ENCODE measurements at regions not wholly inside any gene's neighbourhood (a gene's known extent, or its start where the extent isn't known, plus 50 kb on each side); places are given as distances from the start of the nearest gene placed in this dataset.
"Not testable (repeated sequence)": the region's sequence is repeated elsewhere in the genome, so short reads cannot be mapped to it uniquely, and the experiment has no call there.

DNA sequence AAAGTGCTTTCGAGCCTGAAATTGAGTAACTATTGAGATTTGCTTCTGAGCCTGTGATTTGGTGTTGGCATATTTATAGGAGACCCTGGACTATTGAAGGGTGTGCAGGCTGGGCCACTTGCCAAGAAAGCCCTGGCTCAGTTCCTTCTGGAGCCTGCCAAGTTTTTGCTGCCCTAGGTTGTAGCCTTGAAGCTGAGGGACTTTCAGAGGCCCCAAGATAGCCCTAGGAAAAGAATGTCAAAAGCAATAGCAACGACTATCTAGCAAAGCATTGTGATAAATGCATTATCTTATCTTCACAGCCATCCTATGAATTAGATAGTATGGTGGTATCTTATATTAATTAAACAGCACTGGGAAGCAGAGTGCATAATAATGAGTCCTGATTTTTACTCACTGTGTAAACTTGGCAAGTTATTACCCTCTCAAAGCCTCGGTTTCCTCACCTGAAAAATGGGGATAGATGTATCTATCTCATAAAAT is 473.7 kb upstream of the PODXL start:
- no peak for DNase-seq (ENCODE audit: low spot score)

DNA sequence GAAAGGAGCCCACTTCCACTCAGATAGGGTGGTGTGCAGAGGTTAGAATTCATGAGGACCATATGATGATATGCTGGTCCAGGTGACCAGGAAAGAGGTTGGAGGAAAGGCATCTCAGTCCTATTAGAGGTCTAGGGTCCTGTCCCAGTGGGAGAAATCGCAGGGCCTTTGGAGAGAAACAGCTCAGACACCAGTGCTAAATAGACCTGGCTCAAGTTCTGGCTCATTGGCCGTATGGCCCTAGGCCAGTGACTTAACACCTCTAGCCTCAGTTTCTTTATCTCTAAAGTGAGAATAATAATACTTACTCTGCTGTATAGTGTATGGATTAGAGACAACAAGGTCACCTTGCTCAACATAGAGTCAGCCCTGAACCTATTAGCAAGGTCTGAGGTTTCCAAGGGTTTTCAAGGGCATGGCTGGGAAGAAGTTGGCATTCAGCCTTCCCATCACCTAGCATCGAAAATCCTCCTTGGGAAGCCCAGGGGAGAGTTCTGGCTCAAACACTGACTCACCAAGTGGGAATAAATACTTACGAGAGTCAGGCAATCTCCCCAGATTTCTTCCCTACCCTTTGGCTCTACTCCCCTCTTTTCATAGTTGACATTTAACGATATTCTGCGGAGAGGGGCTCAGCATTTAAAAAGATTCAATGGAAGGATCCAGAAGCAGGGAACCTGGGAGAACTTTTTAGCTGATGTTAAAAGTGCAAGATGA is 473.1 kb upstream of the PODXL start:
- DNase-seq (ENCODE audit: low spot score), result no peak

DNA sequence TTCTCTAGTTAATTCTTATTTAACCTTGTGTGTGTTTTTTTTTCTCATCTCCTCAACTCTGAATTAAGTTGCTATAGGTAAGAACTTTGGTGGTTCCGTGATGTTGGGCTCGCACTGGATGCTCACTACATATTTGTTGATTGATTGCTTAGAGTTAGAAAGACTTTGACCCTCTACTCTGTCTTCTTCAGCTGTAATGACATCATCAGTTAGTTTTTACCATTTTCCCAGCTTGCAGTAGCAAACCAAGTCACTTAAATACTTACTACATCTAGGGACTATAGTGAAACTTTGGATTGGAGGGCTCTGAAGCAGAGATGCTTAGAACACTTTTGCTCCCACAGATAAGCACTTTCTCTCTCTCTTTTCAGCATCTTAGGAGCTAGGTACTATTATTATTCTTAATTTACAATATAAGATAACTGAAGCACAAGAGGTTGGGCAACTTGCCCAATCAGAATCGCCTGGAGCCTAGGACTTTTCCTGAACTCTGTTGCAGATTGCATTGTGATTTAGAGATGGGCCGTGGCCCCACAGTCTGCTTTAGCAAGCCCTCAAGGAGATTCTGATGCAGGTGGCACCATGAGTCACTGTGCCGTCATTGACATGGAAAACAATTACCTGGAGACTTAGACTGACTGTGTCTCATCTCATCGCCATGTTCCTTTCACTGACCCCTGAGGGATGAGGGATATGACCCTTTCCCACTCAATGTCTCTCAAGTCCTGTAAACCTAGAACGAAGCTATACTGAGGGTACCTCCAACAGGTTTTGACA is 471.9 kb upstream of the PODXL start:
- no peak for DNase-seq (ENCODE audit: low spot score)

DNA sequence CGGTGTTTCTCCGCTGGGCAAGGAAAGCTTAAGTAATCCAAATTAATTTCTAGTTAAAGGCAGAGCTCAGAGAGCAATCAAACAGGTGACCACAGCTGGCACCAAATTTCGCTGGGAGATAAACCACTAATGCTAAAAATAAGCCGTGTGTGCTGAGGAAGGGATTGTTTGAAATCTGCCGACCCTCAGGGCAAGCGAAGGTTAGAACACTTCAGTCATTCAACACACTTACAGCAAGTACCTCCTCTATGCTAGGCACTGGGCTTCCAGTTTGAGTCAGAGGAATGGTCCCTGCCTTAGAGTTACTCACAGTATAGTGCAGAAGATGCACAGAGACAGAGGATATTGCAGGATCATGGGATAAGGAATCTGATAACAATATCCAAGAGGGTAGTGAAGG is 467.9 kb upstream of the PODXL start:
- DNase-seq (ENCODE audit: low spot score), result no peak

DNA sequence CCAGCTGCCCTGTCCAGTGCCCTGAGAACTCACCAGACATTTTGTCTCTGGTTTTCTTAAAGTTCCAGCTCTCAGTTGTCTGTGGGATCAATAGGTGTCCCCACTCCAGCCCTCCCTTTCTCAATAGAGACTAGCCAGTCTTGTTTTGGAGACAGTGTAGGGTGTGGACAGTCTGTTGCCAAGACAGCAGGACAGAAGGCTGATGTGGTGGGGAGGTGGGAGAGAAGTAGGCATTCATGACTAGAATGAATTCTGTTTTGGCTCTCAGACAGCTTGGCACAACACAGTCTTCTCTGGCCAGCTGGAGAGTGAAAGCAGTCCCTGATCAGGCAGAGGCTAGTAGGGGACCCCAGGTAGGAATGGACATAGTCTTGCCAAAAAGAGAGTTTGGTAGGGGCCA is 467.0 kb upstream of the PODXL start:
- DNase-seq (ENCODE audit: low spot score), result no peak

DNA sequence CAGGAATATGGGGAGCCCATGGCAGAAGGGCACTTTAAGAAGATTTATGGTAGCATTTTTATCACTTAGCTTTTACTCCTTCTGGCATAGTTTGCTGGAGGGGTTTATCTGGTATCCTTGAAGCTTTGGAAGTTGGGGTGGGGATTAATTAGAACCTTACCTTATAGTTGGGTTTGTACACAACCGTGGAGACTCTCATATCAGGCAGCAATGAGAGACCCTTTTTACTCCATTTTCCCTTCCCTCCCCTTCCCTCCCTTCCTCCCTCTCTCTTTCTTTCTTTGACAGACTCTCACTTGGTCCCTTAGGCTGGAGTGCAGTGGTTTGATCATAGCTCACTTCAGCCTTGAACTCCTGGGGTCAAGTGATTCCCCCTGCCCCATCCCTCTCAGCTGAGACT is 465.8 kb upstream of the PODXL start:
- no peak for DNase-seq (ENCODE audit: low spot score)

DNA sequence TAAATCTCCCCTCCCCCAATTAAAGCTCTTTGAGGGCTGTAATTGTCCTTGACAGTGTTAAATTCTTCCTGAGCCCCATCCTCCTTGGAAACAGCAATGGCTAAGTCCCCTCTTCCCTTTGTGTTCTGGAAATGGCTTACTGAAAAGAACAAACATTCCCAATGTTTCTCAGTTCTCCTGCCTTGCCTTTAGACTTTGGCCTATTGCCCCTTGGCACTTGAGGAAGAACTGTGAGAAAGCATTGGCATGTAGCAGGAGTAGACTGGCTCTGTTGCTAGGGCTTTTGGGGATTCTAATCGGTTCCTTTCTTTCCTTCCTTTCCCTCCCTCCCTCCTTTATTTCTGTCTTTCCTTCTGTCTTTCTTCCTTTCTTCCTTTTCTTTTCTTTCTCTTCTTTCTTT is 463.3 kb upstream of the PODXL start:
- no peak for DNase-seq (ENCODE audit: low spot score)

DNA sequence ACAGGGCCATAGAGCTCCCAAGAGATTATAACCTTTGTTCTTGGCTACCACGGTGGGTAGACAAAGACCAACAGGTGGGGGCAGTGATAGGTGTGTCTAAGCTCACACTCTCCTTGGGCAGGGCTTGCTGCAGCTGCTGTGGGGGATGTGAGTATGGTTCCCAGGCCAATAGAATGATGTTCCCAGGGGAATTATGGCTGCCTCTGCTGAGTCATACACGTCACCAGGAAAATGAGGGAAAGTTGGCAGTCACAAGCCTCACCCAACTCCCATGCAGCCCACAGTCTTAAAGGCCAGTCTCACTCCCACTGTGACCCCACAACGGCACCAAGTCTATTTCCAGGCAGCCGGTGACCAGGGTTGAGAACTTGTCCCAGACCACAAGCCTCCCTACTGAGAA is 453.4 kb upstream of the PODXL start:
- peak; percentile 66 for DNase-seq (ENCODE audit: low spot score)

DNA sequence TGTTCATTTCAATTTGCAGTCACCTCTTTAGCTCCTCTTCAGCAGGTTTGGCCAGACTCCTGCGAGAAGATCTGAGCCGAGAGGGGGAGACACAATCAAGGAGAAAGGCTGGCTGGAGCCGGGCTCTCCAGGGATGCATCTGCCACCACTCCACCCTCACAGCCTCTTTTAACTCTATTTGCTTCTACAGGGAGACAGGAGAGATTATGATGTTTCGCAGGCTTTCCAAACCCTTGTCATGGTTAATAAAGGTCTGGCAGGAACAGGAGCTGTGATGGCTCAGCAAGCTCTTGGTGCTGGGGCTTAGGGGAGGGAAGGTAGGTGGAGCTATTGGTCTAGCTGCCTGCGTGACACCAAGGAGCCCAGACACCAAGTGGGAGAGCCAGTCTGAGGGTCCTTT is 448.1 kb upstream of the PODXL start:
- DNase-seq (ENCODE audit: low spot score), result no peak

DNA sequence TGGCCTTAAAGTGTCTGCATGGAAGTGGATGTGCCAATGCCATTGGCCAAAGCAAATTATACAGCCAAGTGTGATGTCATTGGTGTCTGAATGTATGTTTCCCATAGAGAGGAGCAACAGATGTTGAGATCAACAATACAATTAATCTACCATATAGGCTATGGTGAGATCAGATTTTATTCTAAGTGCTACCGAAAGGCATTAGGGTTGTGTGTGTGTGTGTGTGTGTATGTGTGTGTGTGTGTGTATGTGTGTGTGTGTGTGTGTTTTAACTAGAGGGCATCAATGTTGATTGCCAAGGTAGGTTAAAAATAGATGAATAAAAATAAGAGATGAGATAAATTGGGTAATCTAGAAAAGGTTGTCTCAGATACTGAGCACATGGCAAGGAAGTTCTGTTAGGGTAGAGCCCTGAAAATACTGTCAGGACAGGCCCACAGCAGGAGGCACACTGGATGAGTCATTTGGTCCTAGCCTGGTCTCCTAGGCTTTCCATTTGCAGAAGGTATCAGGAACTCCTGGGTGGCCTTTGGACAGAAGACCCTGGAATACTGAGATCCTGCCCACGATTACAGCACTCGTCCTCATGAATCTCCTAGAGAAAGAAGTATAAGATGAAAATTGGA is 446.0 kb upstream of the PODXL start:
- DNase-seq (ENCODE audit: low spot score), result no peak

DNA sequence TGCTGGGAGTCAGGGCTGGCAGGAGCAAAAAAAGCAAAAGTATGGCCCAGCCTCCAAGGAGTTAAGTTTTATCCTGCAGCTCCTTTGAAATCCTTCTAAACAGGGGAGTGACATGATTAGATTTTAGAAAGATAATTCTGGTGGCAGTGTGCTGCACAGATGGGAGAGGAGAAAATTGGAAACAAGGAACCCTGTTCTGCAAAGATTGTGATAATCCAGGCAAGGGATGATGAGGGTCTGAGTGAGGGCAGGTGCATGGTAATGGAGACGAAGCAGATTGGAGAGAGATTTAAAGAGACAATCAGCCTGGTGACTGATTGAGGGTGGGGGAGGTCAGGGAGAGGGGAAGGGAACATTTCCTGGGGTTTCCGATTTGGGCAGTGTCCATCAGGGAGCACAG is 444.7 kb upstream of the PODXL start:
- no peak for DNase-seq (ENCODE audit: low spot score)

DNA sequence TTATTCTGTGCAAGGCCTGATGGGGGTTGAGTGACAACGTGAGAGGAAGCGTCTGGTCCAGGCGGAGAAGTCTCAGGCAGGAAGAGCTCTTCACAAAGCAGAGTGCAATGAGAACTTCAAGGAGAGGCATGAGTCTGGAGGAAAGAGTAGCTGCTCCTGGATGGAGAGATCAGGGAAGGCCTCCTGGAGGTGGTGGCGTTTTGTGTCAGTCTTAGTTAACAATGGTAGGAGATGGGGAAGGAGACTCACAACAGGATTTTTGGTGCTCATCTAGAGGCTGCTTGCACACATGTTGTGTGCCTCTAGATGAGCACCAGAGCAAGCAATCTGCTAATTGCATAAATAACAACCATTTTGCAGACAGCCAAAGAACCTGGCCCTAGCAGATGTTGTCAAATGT is 442.8 kb upstream of the PODXL start:
- DNase-seq (ENCODE audit: low spot score), result no peak

DNA sequence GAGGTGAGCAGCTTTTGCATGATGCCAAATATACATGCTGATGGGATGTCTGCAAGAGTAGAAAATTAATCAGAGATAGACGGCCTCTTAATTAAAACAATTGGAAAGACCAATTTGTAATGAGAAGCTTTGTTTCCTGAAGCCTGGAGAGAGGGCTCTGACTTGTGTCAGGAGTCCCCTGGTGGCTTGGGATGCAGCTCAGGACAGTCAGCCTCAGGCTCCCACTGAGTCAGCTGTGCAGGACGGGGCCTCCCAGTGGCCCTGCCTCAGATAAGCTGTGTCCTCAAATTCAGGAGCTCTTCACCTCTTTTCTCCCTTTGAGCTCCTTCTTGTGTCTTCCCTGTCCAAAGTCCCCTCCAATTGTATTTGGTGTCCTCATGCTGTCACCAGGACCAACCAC is 438.9 kb upstream of the PODXL start:
- no peak for DNase-seq (ENCODE audit: low spot score)

DNA sequence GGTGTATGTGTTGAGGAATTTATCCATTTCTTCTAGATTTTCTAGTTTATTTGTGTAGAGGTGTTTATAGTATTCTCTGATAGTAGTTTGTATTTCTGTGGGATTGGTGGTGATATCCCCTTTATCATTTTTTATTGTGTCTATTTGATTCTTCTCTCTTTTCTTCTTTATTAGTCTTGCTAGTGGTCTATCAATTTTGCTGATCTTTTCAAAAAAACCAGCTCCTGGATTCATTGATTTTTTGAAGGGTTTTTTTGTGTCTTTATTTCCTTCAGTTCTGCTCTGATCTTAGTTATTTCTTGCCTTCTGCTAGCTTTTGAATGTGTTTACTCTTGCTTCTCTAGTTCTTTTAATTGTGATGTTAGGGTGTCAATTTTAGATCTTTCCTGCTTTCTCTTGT is 424.6 kb upstream of the PODXL start:
- DNase-seq (ENCODE audit: low spot score), result not testable (repeated sequence)

DNA sequence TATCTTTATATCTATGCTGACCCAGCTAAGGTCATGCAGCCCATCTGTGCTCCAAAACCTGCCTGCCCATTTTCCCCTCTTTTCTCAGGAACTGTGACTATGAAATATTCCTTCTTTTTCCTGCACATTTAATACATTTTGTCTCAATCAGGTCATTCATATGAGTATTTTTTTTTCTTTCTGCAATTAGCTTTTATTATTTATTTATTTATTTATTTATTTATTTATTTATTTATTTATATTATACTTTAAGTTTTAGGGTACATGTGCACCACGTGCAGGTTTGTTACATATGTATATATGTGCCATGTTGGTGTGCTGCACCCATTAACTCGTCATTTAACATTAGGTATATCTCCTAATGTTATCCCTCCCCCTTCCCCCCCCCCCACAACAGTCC is 421.7 kb upstream of the PODXL start:
- DNase-seq (ENCODE audit: low spot score), result not testable (repeated sequence)

DNA sequence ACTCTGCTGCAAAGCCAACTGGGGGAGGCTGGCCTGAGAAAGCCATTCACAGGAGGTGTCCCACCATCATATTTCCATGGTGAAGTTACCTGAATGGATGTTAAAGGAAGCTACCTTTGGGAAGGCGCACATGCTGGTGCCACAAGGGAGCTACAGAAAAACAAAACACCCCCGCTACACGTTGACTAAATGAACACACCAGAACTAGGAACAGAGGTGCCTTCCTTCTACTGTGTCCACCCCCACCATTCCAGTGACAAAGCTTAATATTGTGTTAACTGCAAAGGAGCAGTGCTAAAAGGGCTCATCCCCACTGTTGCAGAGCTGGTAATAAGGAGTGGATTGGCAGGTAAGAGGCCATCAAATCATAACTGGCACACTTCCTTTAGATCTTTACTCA is 420.0 kb upstream of the PODXL start:
- DNase-seq (ENCODE audit: low spot score), result no peak

DNA sequence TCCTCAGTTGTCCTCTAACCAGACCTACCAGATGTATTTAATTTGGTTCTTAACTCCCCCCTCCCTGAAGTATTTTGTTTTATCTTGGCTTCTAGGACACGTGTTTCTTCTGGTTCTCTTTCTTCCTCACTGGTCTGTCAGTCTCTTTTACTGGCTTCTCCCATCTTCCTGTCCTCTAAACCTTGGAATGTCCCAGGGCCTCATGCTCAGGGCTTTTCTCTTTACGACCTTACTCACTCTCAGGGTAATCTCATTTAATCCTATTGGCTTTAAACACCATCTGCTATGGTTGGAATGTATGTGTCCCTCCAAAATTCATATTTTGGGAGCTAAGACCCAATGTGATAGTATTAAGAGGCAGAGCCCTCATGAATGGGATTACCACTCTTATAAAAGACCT is 418.2 kb upstream of the PODXL start:
- no peak for DNase-seq (ENCODE audit: low spot score)

DNA sequence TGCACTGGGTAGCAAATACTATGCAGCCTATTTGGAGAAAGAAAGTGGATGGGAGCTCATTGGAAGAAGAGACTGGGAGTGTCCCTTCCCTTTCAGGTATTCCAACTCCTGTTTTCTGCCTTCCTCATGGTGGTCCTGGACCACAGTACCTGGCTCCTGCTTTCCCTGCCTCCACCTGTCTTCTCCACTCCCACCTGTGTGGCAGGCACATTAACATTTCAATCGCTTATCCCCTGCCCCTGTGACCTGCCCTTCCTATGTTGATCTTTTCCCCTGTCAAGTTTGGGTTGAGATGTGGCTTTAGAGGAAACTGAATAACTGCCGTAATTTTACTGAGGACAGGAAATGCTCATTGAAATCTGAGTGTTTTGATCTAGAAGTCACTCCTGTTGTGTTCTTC is 415.8 kb upstream of the PODXL start:
- DNase-seq (ENCODE audit: low spot score), result no peak

DNA sequence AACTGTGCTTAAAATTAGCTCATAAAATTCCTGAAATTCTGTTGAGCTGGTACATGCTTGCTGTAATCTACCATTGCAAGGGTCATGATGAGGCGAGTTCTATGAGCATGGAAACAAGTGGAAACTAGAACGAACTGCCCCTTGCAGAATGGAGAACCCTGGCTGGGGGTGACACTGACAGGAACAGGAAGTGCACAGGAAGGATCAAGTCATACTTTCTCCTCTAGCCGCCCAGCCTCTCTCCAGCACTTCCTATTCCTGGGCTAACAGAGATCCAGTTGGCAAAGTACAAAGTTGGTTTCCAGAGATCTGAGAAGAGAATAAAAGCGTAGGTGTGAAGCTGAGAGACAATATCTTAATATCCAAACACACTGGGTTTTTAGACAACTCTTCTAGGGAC is 414.2 kb upstream of the PODXL start:
- no peak for DNase-seq (ENCODE audit: low spot score)

DNA sequence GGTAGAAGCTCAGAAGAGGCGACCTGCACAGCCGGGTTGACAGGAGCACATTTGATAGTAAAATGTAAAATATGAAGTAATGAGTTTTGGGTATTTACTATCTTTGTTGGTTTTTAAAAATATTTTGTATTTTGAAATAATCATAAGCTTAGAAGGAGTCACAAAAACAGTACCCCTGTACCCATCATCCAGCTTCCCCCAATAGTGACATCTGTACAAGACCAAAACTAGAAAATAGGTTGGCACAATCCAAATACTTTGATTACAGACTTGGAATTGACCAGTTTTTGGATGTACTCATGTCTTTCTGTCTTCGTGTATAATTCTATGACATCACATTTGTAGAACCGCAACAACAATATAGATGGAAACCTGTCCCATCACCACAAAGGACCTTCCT is 413.1 kb upstream of the PODXL start:
- no peak for DNase-seq (ENCODE audit: low spot score)

DNA sequence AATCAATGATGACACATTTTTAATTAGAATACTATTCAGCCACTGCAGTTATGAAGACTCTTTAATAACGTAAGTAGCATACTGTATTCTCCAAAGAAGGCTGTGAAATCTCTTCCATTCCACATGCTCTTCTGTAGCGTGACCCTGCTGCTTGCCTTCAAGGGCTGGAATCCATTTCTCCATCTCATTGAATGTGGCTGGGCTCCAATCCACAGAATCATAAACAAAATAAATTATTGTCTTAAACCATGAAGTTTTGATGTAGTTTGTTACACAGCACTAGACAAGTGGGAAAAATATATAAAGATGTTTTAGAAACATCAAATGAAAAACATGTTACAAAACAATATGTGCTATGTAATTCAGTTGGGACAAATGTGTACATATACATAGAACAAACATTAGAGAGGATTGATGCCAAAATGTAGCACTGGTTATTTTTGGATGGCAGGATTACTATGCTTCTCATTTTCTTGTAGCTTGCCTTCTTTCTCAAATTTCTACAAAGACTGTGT is 410.8 kb upstream of the PODXL start:
- no peak for DNase-seq (ENCODE audit: low spot score)

DNA sequence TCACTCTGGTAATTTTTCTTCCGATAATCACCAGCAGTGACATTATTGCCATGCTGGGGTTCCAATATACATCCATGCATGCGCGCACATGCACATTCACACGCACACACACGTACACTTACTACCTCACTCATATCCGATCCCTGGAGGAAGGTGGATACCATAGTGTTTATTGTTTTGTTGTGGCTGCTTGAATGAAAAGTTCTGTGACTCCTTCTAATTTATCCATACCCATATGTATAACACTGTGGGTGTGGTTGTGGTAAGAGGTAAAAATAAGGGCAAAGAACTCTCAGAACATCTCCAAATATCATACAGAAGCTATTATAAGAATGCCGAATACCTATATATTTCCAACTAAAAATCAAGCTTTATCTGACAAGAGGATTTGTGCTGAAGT is 407.8 kb upstream of the PODXL start:
- no peak for DNase-seq (ENCODE audit: low spot score)

All from A172 (cell line).